ENCODE measurements at regions not wholly inside any gene's neighbourhood (a gene's known extent, or its start where the extent isn't known, plus 50 kb on each side); places are given as distances from the start of the nearest gene placed in this dataset.
"Not testable (repeated sequence)": the region's sequence is repeated elsewhere in the genome, so short reads cannot be mapped to it uniquely, and the experiment has no call there.

DNA sequence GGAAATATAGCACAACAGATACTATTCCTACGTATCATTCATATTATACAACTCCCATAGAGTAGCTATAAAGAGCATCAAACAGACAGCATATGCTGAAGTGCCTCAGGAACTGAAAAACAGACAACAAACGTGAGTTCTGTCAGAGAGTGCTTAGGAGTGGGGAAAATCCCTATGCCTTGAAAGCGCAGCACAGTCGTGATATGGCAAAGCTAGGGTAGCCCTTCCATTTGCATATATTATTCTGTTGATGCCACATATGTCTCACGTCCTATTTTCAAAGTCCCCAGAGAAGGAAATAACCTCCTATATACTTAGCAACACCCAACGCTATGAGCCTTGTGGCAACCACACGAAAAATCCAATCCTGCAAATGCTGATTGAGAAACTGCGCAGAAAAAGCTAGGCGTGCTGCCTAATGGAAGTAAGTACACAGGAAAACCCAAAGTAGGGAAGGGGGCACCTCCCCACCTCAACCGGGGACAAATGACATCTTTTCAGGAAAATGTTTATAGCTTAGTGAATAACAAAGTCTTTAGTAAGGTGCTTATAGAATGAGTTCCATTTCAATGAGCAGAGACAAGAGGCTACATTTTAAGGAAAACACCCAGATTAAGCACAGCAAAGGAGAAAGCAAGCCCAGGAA, 105.1 kb downstream of the MED10 start:
- no peak for DNase-seq

DNA sequence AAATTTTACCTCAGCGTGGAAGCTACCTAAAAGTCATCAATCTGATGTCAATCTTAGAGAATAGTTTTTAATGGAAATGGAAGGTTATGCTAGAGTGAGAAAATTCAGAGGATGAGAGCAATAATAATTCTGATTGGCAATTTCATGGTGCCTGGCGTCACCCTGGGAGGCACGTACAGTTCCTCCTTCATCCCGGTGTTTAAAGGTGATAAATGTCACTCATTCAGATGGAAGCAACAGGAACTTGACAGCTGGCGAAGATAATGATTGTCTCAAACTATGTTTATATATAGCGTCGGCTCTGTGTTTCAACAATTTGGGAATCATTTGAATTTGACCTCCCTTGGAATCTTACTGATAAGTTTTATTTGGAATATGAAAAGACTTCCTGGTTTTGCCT, 108.4 kb downstream of the MED10 start:
- DNase-seq = no peak

- DNase-seq = no peak
These were observed 111.6 kb downstream of the MED10 start for GRCh38 chr5:6266671-6267197.

GRCh38 chr5:6264394-6264793, 114.0 kb downstream of the MED10 start:
- no peak for DNase-seq

DNA sequence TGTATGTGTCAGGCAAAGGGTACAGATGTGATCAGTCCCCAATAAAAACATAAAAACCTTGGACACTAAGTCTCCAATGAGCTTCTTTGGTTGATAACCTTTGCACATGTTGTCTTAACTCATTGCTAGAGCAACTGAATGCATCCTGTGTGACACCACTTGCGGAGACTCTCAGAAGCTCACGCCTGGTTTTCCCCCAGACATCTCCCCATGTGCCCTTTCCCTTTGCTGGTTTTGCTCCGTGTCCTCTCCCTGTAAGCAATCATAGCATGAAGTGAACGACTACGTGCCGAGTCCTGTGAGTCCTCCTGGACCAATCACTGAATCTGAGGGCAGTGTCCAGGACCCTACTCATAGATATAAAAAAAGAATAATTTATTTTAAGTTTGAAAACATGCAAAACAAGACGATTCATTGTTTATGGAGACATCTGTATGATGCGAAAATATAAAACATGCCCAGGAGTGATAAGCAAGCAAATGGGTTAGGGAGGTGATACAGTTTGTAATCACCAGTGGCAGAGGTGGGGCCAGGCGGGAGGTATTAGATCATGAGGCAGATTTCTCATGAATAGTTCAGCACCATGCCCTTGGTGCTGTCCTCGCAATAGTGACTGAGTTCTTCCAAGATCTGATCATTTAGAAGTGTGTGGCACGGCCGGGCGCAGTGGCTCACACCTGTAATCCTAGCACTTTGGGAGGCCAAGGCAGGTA, 115.5 kb downstream of the MED10 start:
- no peak for DNase-seq

GRCh38 chr5:6261668-6262067, 116.7 kb downstream of the MED10 start:
- no peak for DNase-seq

- DNase-seq = no peak
These were observed 117.1 kb downstream of the MED10 start for GRCh38 chr5:6261256-6261655.

DNA sequence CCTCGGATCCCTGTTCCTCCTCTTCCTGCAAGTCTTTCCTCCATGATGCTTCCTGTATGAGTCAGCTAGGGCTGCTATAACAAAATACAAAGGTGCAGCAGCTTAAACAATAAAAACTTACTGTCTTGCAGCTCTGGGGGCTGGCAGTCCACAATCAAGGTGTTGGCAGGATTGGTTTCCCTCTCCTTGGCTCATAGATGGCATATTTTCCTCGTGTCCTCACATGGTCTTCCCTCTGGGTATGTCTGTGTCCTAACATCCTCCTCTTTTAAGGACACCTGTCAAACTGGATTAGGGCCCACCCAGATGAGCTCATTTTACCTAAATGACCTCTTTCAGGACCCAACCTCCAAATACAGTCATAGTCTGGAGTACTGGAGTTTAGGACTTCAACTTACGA, 117.5 kb downstream of the MED10 start:
- no peak for DNase-seq

DNA sequence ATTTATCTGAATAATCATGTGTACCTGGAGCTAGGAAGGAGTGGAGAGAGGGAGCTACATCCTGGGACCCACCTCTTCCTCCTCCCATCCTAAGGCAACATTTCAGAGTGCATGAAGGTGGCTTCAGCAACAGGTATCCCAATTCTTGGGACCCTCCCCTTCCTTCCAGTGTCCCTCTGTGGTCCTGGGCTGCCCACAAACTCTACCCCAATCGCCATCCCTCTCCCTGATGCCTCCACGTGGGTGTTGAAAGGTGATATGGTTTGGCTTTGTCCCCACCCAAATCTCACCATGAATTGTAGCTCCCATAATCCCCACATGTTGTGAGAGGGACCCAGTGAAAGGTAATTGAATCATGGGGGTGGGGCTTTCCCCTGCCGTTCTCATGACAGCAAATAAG, 121.4 kb downstream of the MED10 start:
- no peak for DNase-seq

GRCh38 chr5:6255956-6256355, 122.4 kb downstream of the MED10 start:
- DNase-seq = no peak

- DNase-seq = no peak
These were observed 124.5 kb downstream of the MED10 start for GRCh38 chr5:6253846-6254245.

DNA sequence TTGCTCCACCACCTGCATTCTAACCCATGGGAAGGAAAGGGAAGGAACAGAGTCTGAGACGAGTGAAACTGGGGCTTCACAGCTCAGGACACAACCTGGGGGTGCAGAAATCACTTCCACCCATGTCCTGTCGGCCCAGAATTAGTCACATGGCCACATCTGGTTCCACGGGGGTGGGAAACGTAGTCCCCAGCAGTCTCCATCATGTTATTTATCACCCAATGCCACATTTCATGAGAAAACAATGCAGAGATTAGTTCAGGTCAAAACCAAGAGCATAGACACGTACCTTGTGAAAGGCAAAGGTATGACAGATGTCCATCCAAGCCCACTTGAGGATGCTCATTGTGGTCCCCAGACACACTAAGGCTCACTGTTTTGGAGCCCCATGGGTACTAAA, 125.1 kb downstream of the MED10 start:
- DNase-seq = no peak

DNA sequence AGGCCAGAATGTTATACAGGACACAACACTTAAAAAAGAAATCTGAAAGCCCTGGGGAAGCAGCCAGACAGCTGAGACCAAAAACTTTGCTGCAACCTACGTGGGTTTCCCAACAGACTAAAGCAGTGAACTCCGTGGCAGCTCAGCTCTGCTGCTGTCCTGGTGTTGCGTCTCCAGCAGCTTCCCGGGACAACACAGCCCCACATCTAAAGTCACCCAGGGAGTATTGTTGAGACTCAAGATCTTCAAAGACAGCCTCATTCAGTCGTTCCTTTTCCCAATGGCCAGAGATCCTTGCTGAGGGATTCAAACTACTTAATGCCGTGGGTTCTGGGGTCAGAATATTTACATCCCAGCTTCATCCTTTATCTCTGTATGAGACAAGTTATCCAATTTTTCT, 125.8 kb downstream of the MED10 start:
- DNase-seq = no peak

DNA sequence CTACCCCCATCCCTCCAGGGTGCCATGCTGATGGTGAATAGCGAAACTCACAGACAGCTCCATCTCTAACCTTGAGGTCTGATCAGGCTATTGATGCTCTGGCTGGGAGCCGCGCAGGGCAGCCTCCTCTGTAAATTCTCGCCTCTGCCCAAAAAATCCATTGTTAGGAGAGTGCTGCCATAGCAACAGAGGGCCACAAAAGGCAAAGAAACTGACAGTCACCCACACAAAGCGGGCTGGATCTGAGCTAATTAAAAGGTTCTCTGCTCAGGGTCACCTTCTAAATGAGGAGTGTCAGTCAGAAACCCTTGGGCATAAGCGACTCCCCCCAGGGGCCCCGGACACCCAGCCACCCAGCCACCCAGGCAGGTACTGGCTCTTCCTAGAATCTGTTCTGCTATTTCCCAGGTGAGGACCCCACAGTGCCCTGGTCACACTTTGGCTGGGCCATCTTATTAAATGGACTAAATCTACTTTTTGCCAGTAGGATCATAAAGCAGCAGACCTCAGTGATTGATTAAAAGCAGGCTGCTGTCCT, 126.7 kb downstream of the MED10 start:
- DNase-seq = no peak

GRCh38 chr5:6250121-6250520, 128.2 kb downstream of the MED10 start:
- no peak for DNase-seq

DNA sequence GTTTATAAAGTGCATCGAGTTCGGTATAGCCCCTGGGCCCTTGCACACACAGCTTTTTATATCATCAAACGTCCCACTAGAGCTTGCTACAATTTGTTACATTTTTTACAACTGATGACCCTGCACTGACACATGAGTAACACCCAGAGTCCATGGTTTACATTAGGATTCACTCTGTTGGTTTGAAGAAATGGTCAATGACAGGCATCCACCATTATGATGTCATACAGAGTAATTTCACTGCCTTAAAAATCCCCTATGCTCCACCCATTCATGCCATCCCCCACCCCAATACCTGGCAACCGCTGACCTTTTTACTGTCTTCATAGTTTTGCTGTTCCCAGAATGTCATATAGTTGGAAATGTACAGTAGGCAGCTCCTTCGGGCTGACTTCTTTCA, 130.2 kb downstream of the MED10 start:
- DNase-seq = no peak

GRCh38 chr5:6246820-6247437, 131.4 kb downstream of the MED10 start:
- no peak for DNase-seq

- no peak for DNase-seq
These were observed 134.0 kb downstream of the MED10 start for GRCh38 chr5:6244339-6244714.

DNA sequence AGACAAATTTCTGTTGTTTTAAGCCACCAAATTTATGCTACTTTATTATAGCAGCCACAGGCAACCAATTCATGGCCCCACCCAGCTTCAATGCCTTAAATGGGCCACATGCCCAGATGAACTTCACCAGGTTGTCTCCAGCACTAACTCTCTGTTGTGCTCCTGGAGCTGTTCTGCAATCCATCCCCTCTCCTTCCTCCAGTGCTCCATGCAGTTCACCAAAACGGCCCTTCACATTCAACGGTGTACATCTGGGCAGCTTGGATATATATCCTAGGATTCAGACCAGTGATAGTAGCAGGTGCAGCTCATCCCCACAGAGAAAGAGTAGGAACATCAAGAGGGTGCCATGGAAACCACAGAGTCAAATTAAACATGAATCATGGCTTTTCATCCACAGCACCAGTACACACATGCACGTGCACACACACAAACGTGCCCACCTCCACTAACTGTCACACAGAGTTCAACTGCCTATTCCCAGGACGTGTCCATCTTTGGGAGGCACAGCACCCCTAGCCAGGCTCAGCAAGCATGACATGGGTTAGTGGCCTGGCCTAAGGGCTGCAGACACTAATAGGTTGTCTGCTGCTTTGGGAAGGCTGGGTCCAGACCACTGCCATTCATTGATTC, 134.5 kb downstream of the MED10 start:
- no peak for DNase-seq

GRCh38 chr5:6241056-6241455, 137.3 kb downstream of the MED10 start:
- not testable (repeated sequence) for DNase-seq

GRCh38 chr5:6236858-6237481, 141.4 kb downstream of the MED10 start:
- DNase-seq = no peak

DNA sequence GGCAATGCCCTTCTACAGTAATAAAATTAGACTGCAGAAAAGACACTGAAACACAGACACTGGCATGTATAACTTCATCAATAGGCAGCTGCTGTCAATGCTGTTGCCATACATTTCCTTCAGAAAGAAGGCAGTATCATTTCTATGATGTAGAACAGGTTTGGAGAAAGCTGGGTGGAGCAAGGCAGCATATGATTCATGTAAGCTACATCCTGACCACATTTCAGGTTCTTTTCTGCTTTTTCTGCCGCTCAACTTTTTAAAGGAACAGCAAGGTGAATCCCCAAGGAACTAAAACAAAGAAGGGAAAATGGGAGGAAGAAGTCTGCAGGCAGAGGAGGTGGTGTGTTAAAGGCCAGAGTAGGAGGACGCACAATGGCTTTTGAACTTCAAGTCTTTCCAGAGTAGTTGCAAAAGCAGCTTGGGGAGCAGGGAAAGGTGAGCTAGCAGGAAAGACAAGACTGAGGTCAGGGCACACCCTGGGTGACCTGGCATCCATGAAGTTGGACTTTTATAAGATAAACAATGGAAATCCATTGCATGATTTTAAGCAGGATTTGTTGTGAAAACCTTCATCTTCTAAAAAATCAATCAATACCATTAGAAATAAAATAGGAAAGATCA, 142.1 kb downstream of the MED10 start:
- DNase-seq = no peak
